ENCODE measurements at regions not wholly inside any gene's neighbourhood (a gene's known extent, or its start where the extent isn't known, plus 50 kb on each side); places are given as distances from the start of the nearest gene placed in this dataset.

DNA sequence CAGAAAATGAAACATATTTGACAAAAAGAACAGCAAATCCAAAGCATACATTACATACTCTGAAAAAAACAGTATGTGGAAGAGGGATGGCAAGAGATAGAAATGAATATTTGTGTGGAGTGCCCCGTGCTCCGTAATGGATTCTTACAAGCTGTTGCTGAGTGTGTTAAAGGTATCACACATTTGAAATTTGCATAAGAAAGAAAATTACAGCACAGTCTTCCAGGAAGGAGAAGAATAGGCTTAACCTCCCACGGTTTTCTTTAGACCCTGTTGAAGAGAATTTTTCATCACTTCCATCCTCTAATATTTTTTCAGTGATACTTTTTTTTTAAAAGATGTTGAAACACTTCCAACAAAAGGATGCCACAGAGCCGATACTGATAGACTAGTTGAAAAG is 1489.4 kb downstream of the RAPGEF2 start:
- Histone ChIP-seq H3K9me3 (ENCODE audit: low read depth, low read length) (no peaks in the 10 kb centered on the region), H3K4me3 (no peak overlapping the region), H3K9ac (ENCODE audit: insufficient read length) (no peak overlapping the region), H3K27ac (no peak overlapping the region), H3K36me3 (ENCODE audit: insufficient read depth, low read length) (no peaks in the 10 kb centered on the region)
- DNase-seq (ENCODE audit: low read depth, low spot score): no peak
- TF ChIP-seq EZH2 (IDR thresholded peaks at IDR 0.05) (no peak), FOXP2 (optimal IDR thresholded peaks at IDR 0.05; ENCODE audit: control extremely low read depth, extremely low read length, insufficient read depth) (no peak), POLR2AphosphoS5 (IDR thresholded peaks at IDR 0.05; ENCODE audit: borderline replicate concordance, low read depth, low read length) (no peak)

DNA sequence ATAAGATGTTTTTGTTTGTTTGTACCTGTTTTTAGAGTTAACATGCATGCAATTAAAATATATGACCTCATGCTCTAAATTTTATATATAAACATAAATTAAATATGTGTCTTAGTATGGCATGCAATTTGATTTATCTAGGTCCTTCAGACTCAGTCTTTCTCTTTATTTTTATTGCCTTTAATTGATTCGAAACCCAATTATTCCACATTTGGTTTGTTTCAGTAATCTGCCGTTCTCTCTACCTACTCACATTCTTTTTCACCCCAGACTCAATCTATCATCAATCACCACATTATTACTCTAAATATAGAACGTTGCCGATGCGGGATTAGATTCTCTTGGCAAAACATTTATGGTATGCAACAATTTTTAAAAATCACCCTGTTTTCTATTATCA is 1492.8 kb downstream of the RAPGEF2 start:
- DNase-seq (ENCODE audit: low read depth, low spot score): no peak
- no peak for TF ChIP-seq POLR2AphosphoS5 (IDR thresholded peaks at IDR 0.05; ENCODE audit: borderline replicate concordance, low read depth, low read length)
- no peak overlapping the region for H3K9ac ChIP-seq (ENCODE audit: insufficient read length)
- H3K36me3 ChIP-seq (ENCODE audit: insufficient read depth, low read length): no peaks in the 10 kb centered on the region
- no peak overlapping the region for H3K27ac ChIP-seq
- no peaks in the 10 kb centered on the region for H3K9me3 ChIP-seq (ENCODE audit: low read depth, low read length)
- H3K4me3 ChIP-seq: no peak overlapping the region

DNA sequence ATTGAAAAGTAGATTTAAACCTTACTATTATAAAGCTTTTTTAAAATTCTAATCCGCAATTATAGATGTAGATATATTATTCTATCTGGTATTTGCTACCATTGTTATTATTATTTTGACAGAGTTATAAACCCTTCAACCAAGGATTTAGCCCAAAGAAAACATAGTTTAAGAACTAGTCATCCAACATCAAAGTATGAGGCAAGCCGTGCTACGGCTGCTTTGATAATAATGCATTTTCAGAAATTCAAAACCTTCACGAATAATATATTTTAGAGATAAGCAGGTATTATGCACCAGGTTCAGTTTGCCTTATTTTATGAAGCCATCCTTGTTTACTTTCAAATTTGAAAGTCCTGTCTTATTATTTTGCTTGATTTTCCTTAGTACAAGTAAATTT is 1501.7 kb downstream of the RAPGEF2 start:
- no peak overlapping the region for H3K9ac ChIP-seq (ENCODE audit: insufficient read length)
- H3K36me3 ChIP-seq (ENCODE audit: insufficient read depth, low read length): no peaks in the 10 kb centered on the region
- DNase-seq (ENCODE audit: low read depth, low spot score): no peak
- H3K27ac ChIP-seq: no peak overlapping the region
- no peaks in the 10 kb centered on the region for H3K9me3 ChIP-seq (ENCODE audit: low read depth, low read length)
- TF ChIP-seq POLR2AphosphoS5 (IDR thresholded peaks at IDR 0.05; ENCODE audit: borderline replicate concordance, low read depth, low read length) (no peak), EZH2 (IDR thresholded peaks at IDR 0.05) (no peak), FOXP2 (optimal IDR thresholded peaks at IDR 0.05; ENCODE audit: control extremely low read depth, extremely low read length, insufficient read depth) (no peak)
- H3K4me3 ChIP-seq: no peak overlapping the region

DNA sequence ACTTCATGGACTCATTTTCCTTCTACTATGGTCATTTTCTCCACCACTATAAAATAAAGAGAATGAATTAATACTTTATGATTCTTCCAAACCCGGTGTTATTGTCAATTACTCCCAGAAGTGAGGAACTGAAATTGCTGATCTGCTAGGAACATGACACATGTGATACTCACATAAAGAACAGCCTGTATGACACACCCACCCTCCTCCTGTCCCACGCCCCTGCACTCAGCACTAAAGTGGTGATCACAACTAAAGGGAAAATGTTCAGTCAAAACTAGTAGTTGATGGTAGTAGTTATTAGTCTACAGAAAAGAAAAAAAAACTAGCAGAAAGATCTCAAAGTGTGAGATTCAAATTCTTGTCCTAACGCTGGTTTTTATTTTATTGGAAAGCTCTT is 1508.3 kb downstream of the RAPGEF2 start:
- no peaks in the 10 kb centered on the region for H3K9me3 ChIP-seq (ENCODE audit: low read depth, low read length)
- H3K9ac ChIP-seq (ENCODE audit: insufficient read length): no peak overlapping the region
- H3K27ac ChIP-seq: no peak overlapping the region
- TF ChIP-seq EZH2 (IDR thresholded peaks at IDR 0.05) (no peak), FOXP2 (optimal IDR thresholded peaks at IDR 0.05; ENCODE audit: control extremely low read depth, extremely low read length, insufficient read depth) (no peak)
- H3K4me3 ChIP-seq: no peak overlapping the region
- no peaks in the 10 kb centered on the region for H3K36me3 ChIP-seq (ENCODE audit: insufficient read depth, low read length)
- no peak for DNase-seq (ENCODE audit: low read depth, low spot score)

DNA sequence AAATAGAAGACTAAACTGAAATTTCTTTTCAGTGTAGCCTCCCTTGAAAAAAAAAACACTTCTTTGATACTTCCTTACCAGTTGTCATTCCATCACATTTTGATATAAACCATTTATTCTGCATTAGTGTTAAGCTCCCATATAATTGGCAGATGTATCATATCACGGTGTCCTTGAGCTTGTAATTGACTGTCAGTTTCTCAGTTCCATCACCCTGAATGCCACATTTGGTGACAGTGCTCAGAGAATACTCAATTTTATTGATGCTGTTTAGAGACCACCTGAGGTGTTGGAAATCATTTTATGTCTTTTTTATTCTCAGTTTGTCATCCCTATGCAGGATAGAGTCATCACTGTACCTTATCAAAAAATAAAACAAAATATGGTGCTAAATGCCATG is 1528.2 kb downstream of the RAPGEF2 start:
- H3K9me3 ChIP-seq (ENCODE audit: low read depth, low read length): no peaks in the 10 kb centered on the region
- no peaks in the 10 kb centered on the region for H3K36me3 ChIP-seq (ENCODE audit: insufficient read depth, low read length)
- no peak for TF ChIP-seq EZH2 (IDR thresholded peaks at IDR 0.05)
- TF ChIP-seq POLR2AphosphoS5 (IDR thresholded peaks at IDR 0.05; ENCODE audit: borderline replicate concordance, low read depth, low read length): no peak
- TF ChIP-seq FOXP2 (optimal IDR thresholded peaks at IDR 0.05; ENCODE audit: control extremely low read depth, extremely low read length, insufficient read depth): no peak
- no peak overlapping the region for H3K27ac ChIP-seq
- no peak overlapping the region for H3K4me3 ChIP-seq
- no peak for DNase-seq (ENCODE audit: low read depth, low spot score)
- no peak overlapping the region for H3K9ac ChIP-seq (ENCODE audit: insufficient read length)

DNA sequence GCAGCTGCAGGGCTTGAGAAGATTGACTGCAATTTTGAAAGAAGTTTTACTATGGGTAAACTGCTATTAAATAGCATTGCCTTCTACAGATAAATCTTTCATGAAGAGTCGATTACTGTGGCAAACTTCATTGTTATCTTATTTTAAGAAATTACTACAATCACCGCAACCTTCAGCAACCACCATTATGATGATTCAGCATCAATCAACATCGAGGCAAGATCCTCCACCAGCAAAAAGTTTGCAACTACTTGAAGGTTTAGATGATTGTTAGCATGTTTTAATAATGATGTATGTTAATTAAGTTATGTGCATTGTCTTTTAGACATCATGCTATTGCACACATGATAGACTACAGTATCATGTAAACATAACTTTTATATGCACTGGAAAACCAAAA is 1511.0 kb downstream of the FSTL5 start:
- TF ChIP-seq POLR2AphosphoS5 (IDR thresholded peaks at IDR 0.05; ENCODE audit: borderline replicate concordance, low read depth, low read length): no peak
- TF ChIP-seq EZH2 (IDR thresholded peaks at IDR 0.05): no peak
- TF ChIP-seq FOXP2 (optimal IDR thresholded peaks at IDR 0.05; ENCODE audit: control extremely low read depth, extremely low read length, insufficient read depth): no peak
- Histone ChIP-seq H3K4me3 (no peak overlapping the region), H3K36me3 (ENCODE audit: insufficient read depth, low read length) (no peaks in the 10 kb centered on the region), H3K9ac (ENCODE audit: insufficient read length) (no peak overlapping the region), H3K27ac (no peak overlapping the region), H3K9me3 (ENCODE audit: low read depth, low read length) (no peaks in the 10 kb centered on the region)
- no peak for DNase-seq (ENCODE audit: low read depth, low spot score)

DNA sequence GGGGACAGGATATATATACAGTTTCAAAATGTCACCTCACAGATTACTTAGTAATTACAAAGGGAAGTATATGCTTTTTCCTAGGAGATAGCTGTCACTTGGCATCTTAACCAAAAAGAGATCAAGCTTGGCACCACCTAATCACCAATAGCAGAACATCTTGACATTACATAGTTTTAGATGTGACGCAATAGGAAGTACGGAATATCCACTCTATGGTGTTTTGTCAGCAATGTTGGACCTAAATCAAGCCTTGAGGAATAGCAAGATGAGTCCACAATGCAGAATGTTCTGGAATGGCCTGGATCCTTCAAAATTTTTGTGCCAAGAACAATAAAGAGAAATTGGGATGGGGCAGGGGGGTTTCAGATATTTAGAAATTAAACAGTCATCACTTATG is 1488.2 kb downstream of the FSTL5 start:
- no peak overlapping the region for H3K27ac ChIP-seq
- no peak overlapping the region for H3K4me3 ChIP-seq
- no peak for DNase-seq (ENCODE audit: low read depth, low spot score)
- H3K9ac ChIP-seq (ENCODE audit: insufficient read length): no peak overlapping the region
- no peaks in the 10 kb centered on the region for H3K36me3 ChIP-seq (ENCODE audit: insufficient read depth, low read length)
- TF ChIP-seq FOXP2 (optimal IDR thresholded peaks at IDR 0.05; ENCODE audit: control extremely low read depth, extremely low read length, insufficient read depth) (no peak), POLR2AphosphoS5 (IDR thresholded peaks at IDR 0.05; ENCODE audit: borderline replicate concordance, low read depth, low read length) (no peak), EZH2 (IDR thresholded peaks at IDR 0.05) (no peak)
- H3K9me3 ChIP-seq (ENCODE audit: low read depth, low read length): no peaks in the 10 kb centered on the region

DNA sequence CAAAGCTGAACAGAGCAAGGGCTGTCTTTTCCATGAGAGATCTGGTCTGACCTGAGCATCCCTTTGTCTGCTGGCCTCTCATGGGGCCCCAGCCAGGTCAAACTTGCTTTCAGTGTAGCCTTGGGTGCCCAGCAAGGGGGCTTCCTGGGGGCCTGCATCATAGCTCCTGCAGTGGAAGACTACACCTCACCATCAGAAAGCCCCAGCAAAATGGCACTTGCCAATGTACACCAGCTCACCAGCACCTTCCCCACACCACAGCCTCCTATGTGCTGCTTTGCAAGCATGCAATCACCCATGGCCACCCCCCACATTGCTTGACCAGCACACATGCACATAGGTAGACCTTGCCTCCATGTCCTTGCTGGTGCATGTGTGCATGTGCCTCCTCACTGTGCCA is 1478.1 kb downstream of the FSTL5 start:
- no peak for DNase-seq (ENCODE audit: low read depth, low spot score)
- no peak for TF ChIP-seq POLR2AphosphoS5 (IDR thresholded peaks at IDR 0.05; ENCODE audit: borderline replicate concordance, low read depth, low read length)
- no peak for TF ChIP-seq FOXP2 (optimal IDR thresholded peaks at IDR 0.05; ENCODE audit: control extremely low read depth, extremely low read length, insufficient read depth)
- TF ChIP-seq EZH2 (IDR thresholded peaks at IDR 0.05): no peak
- Histone ChIP-seq H3K4me3 (no peak overlapping the region), H3K27ac (no peak overlapping the region), H3K9me3 (ENCODE audit: low read depth, low read length) (no peaks in the 10 kb centered on the region), H3K36me3 (ENCODE audit: insufficient read depth, low read length) (no peaks in the 10 kb centered on the region), H3K9ac (ENCODE audit: insufficient read length) (no peak overlapping the region)

DNA sequence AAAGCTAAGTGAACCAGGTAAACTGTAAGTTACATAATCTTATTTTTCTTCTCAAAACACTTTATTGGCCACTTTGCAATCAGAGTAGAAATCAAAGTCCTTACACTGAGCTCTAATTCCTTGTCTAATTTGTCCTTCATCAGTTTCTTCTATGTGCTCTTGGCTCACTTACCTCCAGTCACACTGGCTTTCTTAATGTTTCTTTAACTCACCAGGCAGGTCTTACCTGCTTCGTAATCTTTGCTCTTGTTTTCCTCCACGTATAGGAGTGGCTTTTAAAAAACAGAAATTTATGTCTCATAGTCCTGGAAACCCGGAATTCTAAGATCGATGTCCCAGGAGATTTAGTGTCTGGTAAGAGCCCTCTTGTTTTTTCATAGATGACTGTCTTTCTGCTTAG is 1462.1 kb downstream of the FSTL5 start:
- no peak for DNase-seq (ENCODE audit: low read depth, low spot score)
- no peak overlapping the region for H3K4me3 ChIP-seq
- H3K36me3 ChIP-seq (ENCODE audit: insufficient read depth, low read length): no peaks in the 10 kb centered on the region
- H3K27ac ChIP-seq: no peak overlapping the region
- H3K9ac ChIP-seq (ENCODE audit: insufficient read length): no peak overlapping the region
- H3K9me3 ChIP-seq (ENCODE audit: low read depth, low read length): no peaks in the 10 kb centered on the region
- TF ChIP-seq EZH2 (IDR thresholded peaks at IDR 0.05): no peak
- TF ChIP-seq POLR2AphosphoS5 (IDR thresholded peaks at IDR 0.05; ENCODE audit: borderline replicate concordance, low read depth, low read length): no peak
- TF ChIP-seq FOXP2 (optimal IDR thresholded peaks at IDR 0.05; ENCODE audit: control extremely low read depth, extremely low read length, insufficient read depth): no peak
